Keratinocyte (primary cell): ENCODE measurements at regions not wholly inside any gene's neighbourhood (a gene's known extent, or its start where the extent isn't known, plus 50 kb on each side); places are given as distances from the start of the nearest gene placed in this dataset.

Experiments
- DNase-seq: peaks from one replicate; pipeline ENCODE4 v3.0.0-alpha.2; 2011; ENCODE audit warnings: low read depth, missing footprints, low spot score
- FAIRE-seq: peaks from 2 replicates; lab custom pipeline; 2011; peaks lifted over from hg19 to GRCh38; lab: Jason Lieb, UNC
- H2AFZ ChIP-seq: 2 replicates; pipeline ENCODE4 v1.6.0; 2012; ENCODE audit warnings: low read length, control low read depth, inconsistent platforms; ENCODE audit not compliant: control insufficient read depth
- H3K27ac ChIP-seq: 2 replicates; pipeline ENCODE4 v1.5.1; 2011; ENCODE audit warnings: low read length; ENCODE audit not compliant: control insufficient read depth, insufficient read depth
- H3K27me3 ChIP-seq: 3 replicates; pipeline ENCODE4 v1.6.0; 2011; ENCODE audit warnings: low read length; ENCODE audit not compliant: control insufficient read depth, insufficient read depth; ENCODE audit errors: extremely low read depth
- H3K36me3 ChIP-seq, 2 experiments: 2 replicates in 1 of 2; 3 replicates in 1 of 2; pipeline ENCODE4 v1.5.1; 2011; ENCODE audit warnings: low read length in 2 of 2, mild to moderate bottlenecking in 1 of 2; ENCODE audit not compliant: control insufficient read depth in 2 of 2, insufficient read depth in 2 of 2; ENCODE audit errors: extremely low read depth in 1 of 2
- H3K4me1 ChIP-seq: 3 replicates; pipeline ENCODE4 v1.5.1; 2011; ENCODE audit warnings: low read length; ENCODE audit not compliant: control insufficient read depth, insufficient read depth; ENCODE audit errors: extremely low read depth
- H3K4me2 ChIP-seq: 3 replicates; pipeline ENCODE4 v1.6.0; 2011; ENCODE audit warnings: low read depth, low read length; ENCODE audit not compliant: control insufficient read depth, insufficient read depth; ENCODE audit errors: extremely low read depth
- H3K4me3 ChIP-seq, 3 experiments: fragments of 200-600 bp in 1 of 3; sonication (generic) in 1 of 3; 2 replicates in 2 of 3; 3 replicates in 1 of 3; pipeline ENCODE4 v1.5.1; 2011 to 2016; ENCODE audit warnings: low read length in 3 of 3, mild to moderate bottlenecking in 3 of 3, control low read depth in 2 of 3, inconsistent platforms in 1 of 3, low read depth in 1 of 3, mixed read lengths in 1 of 3, mixed run types in 1 of 3, moderate library complexity in 1 of 3; ENCODE audit not compliant: control insufficient read depth in 2 of 3, insufficient read depth in 2 of 3; ENCODE audit errors: extremely low read depth in 1 of 3
- H3K79me2 ChIP-seq: 2 replicates; pipeline ENCODE4 v1.6.0; 2012; ENCODE audit warnings: low read length; ENCODE audit not compliant: control insufficient read depth, insufficient read depth
- H3K9ac ChIP-seq: 3 replicates; pipeline ENCODE4 v1.6.0; 2011; ENCODE audit warnings: low read length; ENCODE audit not compliant: control insufficient read depth, insufficient read depth; ENCODE audit errors: extremely low read depth
- H3K9me1 ChIP-seq: 3 replicates; pipeline ENCODE4 v1.6.0; 2011; ENCODE audit warnings: low read length; ENCODE audit not compliant: control insufficient read depth, insufficient read depth; ENCODE audit errors: extremely low read depth
- H3K9me3 ChIP-seq: 2 replicates; pipeline ENCODE4 v1.5.1; 2012; ENCODE audit warnings: low read depth, low read length; ENCODE audit not compliant: control insufficient read depth
- H4K20me1 ChIP-seq: 3 replicates; pipeline ENCODE4 v1.6.0; 2011; ENCODE audit warnings: low read length; ENCODE audit not compliant: control insufficient read depth, insufficient read depth; ENCODE audit errors: extremely low read depth
- CTCF ChIP-seq, 3 experiments: IDR thresholded peaks in 1 of 3; conservative IDR thresholded peaks in 1 of 3; optimal IDR thresholded peaks in 1 of 3; 2 replicates in 2 of 3; 3 replicates in 1 of 3; pipeline versions ENCODE3 to v1.5.1; 2011; ENCODE audit warnings: low read length in 3 of 3, mild to moderate bottlenecking in 3 of 3, moderate library complexity in 2 of 3, control low read depth in 1 of 3, inconsistent platforms in 1 of 3; ENCODE audit not compliant: insufficient read depth in 2 of 3; ENCODE audit errors: extremely low read depth in 1 of 3
- EZH2 ChIP-seq: IDR thresholded peaks from one replicate; pipeline ENCODE4 v1.6.1; 2012; ENCODE audit warnings: inconsistent platforms, mild to moderate bottlenecking, low read length, moderate library complexity
- dilution Hi-C: fragments of 300-500 bp; cut with MboI; formaldehyde crosslinking; loops from one replicate; pipeline ENCODE4 v1.7.0; 2020; ENCODE audit warnings: low sequenced_read_pairs; ENCODE audit not compliant: extremely low pct_ligation_motif_present

- no peak for FAIRE-seq
- H2AFZ ChIP-seq: no peak overlapping the region
- no peak overlapping the region for H3K27ac ChIP-seq
- DNase-seq: no peak
- H3K9me1 ChIP-seq: no peaks in the 10 kb centered on the region
- no peak for TF ChIP-seq EZH2
- no peak for TF ChIP-seq CTCF (optimal IDR thresholded peaks at IDR 0.05 in 1 of 3, IDR thresholded peaks at IDR 0.05 in 1 of 3, conservative IDR thresholded peaks at IDR 0.05 in 1 of 3; ENCODE audit: extremely low read depth in 1 of 3, insufficient read depth in 2 of 3, low read length in 3 of 3)
- no peaks in the 10 kb centered on the region for H3K36me3 ChIP-seq
- dilution Hi-C loops: no loop called here
- no peak overlapping the region for H3K9ac ChIP-seq
- no peaks in the 10 kb centered on the region for H3K9me3 ChIP-seq
- no peaks in the 10 kb centered on the region for H3K4me1 ChIP-seq
- H3K4me3 ChIP-seq: no peak overlapping the region
- no peaks in the 10 kb centered on the region for H3K79me2 ChIP-seq
- no peaks in the 10 kb centered on the region for H3K27me3 ChIP-seq
- H4K20me1 ChIP-seq: no peaks in the 10 kb centered on the region
- no peak overlapping the region for H3K4me2 ChIP-seq
Measured at GRCh38 chr12:13875744-13876143, 105.7 kb downstream of the GRIN2B start.

GRCh38 chr12:13870255-13870654 lies 111.1 kb downstream of the GRIN2B start:
- dilution Hi-C loops: no loop called here

More at GRCh38 chr12:13870255-13870654, 111.1 kb downstream of the GRIN2B start:
- FAIRE-seq (no peak), DNase-seq (no peak)
- no peak for TF ChIP-seq CTCF (optimal IDR thresholded peaks at IDR 0.05 in 1 of 3, IDR thresholded peaks at IDR 0.05 in 1 of 3, conservative IDR thresholded peaks at IDR 0.05 in 1 of 3; ENCODE audit: extremely low read depth in 1 of 3, insufficient read depth in 2 of 3, low read length in 3 of 3)
- no peak for TF ChIP-seq EZH2
- no peaks in the 10 kb centered on the region for H3K9me3 ChIP-seq
- no peaks in the 10 kb centered on the region for H3K36me3 ChIP-seq
- no peaks in the 10 kb centered on the region for H4K20me1 ChIP-seq
- H3K4me2 ChIP-seq: no peak overlapping the region
- no peak overlapping the region for H3K9ac ChIP-seq
- no peak overlapping the region for H3K27ac ChIP-seq
- no peak overlapping the region for H3K4me3 ChIP-seq
- H3K9me1 ChIP-seq: no peaks in the 10 kb centered on the region
- H3K27me3 ChIP-seq: no peaks in the 10 kb centered on the region
- H2AFZ ChIP-seq: no peak overlapping the region
- no peaks in the 10 kb centered on the region for H3K79me2 ChIP-seq
- no peaks in the 10 kb centered on the region for H3K4me1 ChIP-seq
